ENCODE measurements at regions not wholly inside any gene's neighbourhood (a gene's known extent, or its start where the extent isn't known, plus 50 kb on each side); places are given as distances from the start of the nearest gene placed in this dataset.

DNA sequence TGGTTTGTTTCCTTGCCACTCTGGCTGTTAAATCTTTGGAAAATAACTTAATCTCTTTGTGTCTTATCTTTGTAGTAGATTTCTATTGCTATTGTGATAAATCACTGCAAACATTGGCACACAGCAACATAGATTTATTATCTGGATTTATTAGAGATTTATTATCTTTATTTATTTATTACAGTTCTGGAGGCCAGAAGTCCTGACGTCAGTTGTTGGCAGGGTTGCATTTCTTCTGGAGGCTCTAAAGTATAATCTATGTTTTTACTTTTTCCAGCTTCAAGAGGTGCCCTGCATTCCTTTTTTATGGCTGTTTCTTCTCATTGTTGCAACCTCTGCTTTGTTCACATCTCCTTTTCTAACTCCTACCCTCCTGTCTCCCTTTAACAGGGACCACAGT, 542.8 kb downstream of the GRXCR1 start:
- no peaks in the 10 kb centered on the region for H3K36me3 ChIP-seq (replicated peaks; ENCODE audit: insufficient read depth, low read length)
- no peaks in the 10 kb centered on the region for H3K79me2 ChIP-seq (ENCODE audit: low read length)
- H3K9me2 ChIP-seq (replicated peaks; ENCODE audit: insufficient read depth, low read length) = no peaks in the 10 kb centered on the region
- no peaks in the 10 kb centered on the region for H3K27me3 ChIP-seq (replicated peaks; ENCODE audit: insufficient read depth, low read length)
- H3K27ac ChIP-seq (ENCODE audit: low read length) = no peak overlapping the region
- DNase-seq = no peak
- TF ChIP-seq, protein P1, sequence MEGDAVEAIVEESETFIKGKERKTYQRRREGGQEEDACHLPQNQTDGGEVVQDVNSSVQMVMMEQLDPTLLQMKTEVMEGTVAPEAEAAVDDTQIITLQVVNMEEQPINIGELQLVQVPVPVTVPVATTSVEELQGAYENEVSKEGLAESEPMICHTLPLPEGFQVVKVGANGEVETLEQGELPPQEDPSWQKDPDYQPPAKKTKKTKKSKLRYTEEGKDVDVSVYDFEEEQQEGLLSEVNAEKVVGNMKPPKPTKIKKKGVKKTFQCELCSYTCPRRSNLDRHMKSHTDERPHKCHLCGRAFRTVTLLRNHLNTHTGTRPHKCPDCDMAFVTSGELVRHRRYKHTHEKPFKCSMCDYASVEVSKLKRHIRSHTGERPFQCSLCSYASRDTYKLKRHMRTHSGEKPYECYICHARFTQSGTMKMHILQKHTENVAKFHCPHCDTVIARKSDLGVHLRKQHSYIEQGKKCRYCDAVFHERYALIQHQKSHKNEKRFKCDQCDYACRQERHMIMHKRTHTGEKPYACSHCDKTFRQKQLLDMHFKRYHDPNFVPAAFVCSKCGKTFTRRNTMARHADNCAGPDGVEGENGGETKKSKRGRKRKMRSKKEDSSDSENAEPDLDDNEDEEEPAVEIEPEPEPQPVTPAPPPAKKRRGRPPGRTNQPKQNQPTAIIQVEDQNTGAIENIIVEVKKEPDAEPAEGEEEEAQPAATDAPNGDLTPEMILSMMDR (IDR thresholded peaks at IDR 0.05; ENCODE audit: low read length) = no peak
- TF ChIP-seq EZH2 (optimal IDR thresholded peaks at IDR 0.05; ENCODE audit: low read depth, low read length) (no peak), EZH2phosphoT487 (IDR thresholded peaks at IDR 0.05; ENCODE audit: low read length) (no peak)
- no peaks in the 10 kb centered on the region for H4K20me1 ChIP-seq (ENCODE audit: insufficient read depth, low read length)
- no peak overlapping the region for H3K4me2 ChIP-seq (ENCODE audit: low read depth, low read length)
- H3F3A ChIP-seq (ENCODE audit: insufficient read depth, low read length) = no peaks in the 10 kb centered on the region
- no peak overlapping the region for H2AFZ ChIP-seq (ENCODE audit: low read length)
- no peaks in the 10 kb centered on the region for H3K4me1 ChIP-seq (ENCODE audit: low read length)
- no peak overlapping the region for H3K9ac ChIP-seq (ENCODE audit: low read length)
- H3K9me3 ChIP-seq (replicated peaks; ENCODE audit: insufficient read depth, low read length) = no peaks in the 10 kb centered on the region
- no peak overlapping the region for H3K4me3 ChIP-seq (ENCODE audit: low read length)

GRCh38 chr4:43452948-43453347, 560.4 kb downstream of the GRXCR1 start:
- DNase-seq = no peak
- TF ChIP-seq, protein P1 (IDR thresholded peaks at IDR 0.05; ENCODE audit: low read length) = no peak
- TF ChIP-seq EZH2phosphoT487 (IDR thresholded peaks at IDR 0.05; ENCODE audit: low read length) = no peak
- TF ChIP-seq EZH2 (optimal IDR thresholded peaks at IDR 0.05; ENCODE audit: low read depth, low read length) = no peak
- no peaks in the 10 kb centered on the region for H3K9me3 ChIP-seq (replicated peaks; ENCODE audit: insufficient read depth, low read length)
- no peaks in the 10 kb centered on the region for H3F3A ChIP-seq (ENCODE audit: insufficient read depth, low read length)
- no peak overlapping the region for H3K4me2 ChIP-seq (ENCODE audit: low read depth, low read length)
- H3K27me3 ChIP-seq (replicated peaks; ENCODE audit: insufficient read depth, low read length) = no peaks in the 10 kb centered on the region
- H4K20me1 ChIP-seq (ENCODE audit: insufficient read depth, low read length) = no peaks in the 10 kb centered on the region
- H3K9ac ChIP-seq (ENCODE audit: low read length) = no peak overlapping the region
- no peak overlapping the region for H2AFZ ChIP-seq (ENCODE audit: low read length)
- H3K27ac ChIP-seq (ENCODE audit: low read length) = no peak overlapping the region
- H3K4me3 ChIP-seq (ENCODE audit: low read length) = no peak overlapping the region
- no peaks in the 10 kb centered on the region for H3K36me3 ChIP-seq (replicated peaks; ENCODE audit: insufficient read depth, low read length)
- H3K79me2 ChIP-seq (ENCODE audit: low read length) = no peaks in the 10 kb centered on the region
- H3K4me1 ChIP-seq (ENCODE audit: low read length) = no peaks in the 10 kb centered on the region
- H3K9me2 ChIP-seq (replicated peaks; ENCODE audit: insufficient read depth, low read length) = no peaks in the 10 kb centered on the region

DNA sequence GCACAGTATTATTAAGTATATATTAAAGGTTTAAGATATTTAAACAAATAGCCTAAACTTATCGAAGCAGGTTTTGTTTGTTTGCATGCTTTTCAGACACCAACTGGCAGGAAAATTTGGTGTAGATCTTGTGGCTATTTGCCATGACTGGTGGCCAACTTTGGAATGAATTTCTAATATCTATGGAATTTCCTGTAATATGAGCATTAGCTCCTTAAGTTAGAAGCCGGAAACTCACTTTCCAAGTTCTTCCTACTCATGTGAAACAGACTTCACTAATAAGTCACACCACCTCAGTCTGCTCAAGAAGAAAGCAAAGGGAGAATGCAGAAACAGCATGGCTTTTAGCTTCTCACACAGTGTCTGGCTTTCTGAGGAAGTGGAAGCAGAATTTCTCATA, 563.9 kb downstream of the GRXCR1 start:
- H3F3A ChIP-seq (ENCODE audit: insufficient read depth, low read length) = no peaks in the 10 kb centered on the region
- TF ChIP-seq EZH2 (optimal IDR thresholded peaks at IDR 0.05; ENCODE audit: low read depth, low read length) (no peak), EZH2phosphoT487 (IDR thresholded peaks at IDR 0.05; ENCODE audit: low read length) (no peak)
- TF ChIP-seq, protein P1 (IDR thresholded peaks at IDR 0.05; ENCODE audit: low read length) = no peak
- no peaks in the 10 kb centered on the region for H4K20me1 ChIP-seq (ENCODE audit: insufficient read depth, low read length)
- no peak overlapping the region for H3K27ac ChIP-seq (ENCODE audit: low read length)
- no peaks in the 10 kb centered on the region for H3K36me3 ChIP-seq (replicated peaks; ENCODE audit: insufficient read depth, low read length)
- no peak overlapping the region for H3K4me3 ChIP-seq (ENCODE audit: low read length)
- DNase-seq = no peak
- no peaks in the 10 kb centered on the region for H3K27me3 ChIP-seq (replicated peaks; ENCODE audit: insufficient read depth, low read length)
- H3K9me3 ChIP-seq (replicated peaks; ENCODE audit: insufficient read depth, low read length) = no peaks in the 10 kb centered on the region
- H2AFZ ChIP-seq (ENCODE audit: low read length) = no peak overlapping the region
- no peaks in the 10 kb centered on the region for H3K4me1 ChIP-seq (ENCODE audit: low read length)
- no peak overlapping the region for H3K4me2 ChIP-seq (ENCODE audit: low read depth, low read length)
- no peaks in the 10 kb centered on the region for H3K79me2 ChIP-seq (ENCODE audit: low read length)
- no peak overlapping the region for H3K9ac ChIP-seq (ENCODE audit: low read length)
- H3K9me2 ChIP-seq (replicated peaks; ENCODE audit: insufficient read depth, low read length) = no peaks in the 10 kb centered on the region

Measured in MM.1S (cell line).